SK-N-SH (cell line): ENCODE measurements at regions not wholly inside any gene's neighbourhood (a gene's known extent, or its start where the extent isn't known, plus 50 kb on each side); places are given as distances from the start of the nearest gene placed in this dataset.

ENCODE experiments used
- CTCF ChIA-PET: fragments of 300-600, 350-600 bp; formaldehyde crosslinking; extraction: SDS; loops from one replicate; lab custom pipeline; 2021; lab: Yijun Ruan, JAX
- POLR2A ChIA-PET: fragments of 350-600 bp; sonication (Branson Sonifier 250); formaldehyde crosslinking; extraction: SDS; loops from one replicate; lab custom pipeline; 2020; ENCODE audit warnings: antibody characterized with exemption, inconsistent platforms; lab: Yijun Ruan, JAX
- DNase-seq: peaks from one replicate; pipeline ENCODE4 v3.0.0; 2012
- H2AFZ ChIP-seq: fragments of 200-600 bp; sonication (generic); 2 replicates; pipeline ENCODE4 v1.8.1; 2016; ENCODE audit warnings: antibody characterized with exemption, mild to moderate bottlenecking, low read depth
- H3F3A ChIP-seq: fragments of 200-600 bp; sonication (generic); replicated peaks from 2 replicates; pipeline ENCODE3; 2016; ENCODE audit warnings: antibody characterized with exemption, mild to moderate bottlenecking; ENCODE audit not compliant: insufficient read depth
- H3K27ac ChIP-seq, 2 experiments: fragments of 200-500 bp in 1 of 2; fragments of 200-600 bp in 1 of 2; sonication (Bioruptor generic) in 1 of 2; sonication (generic), shearing (Covaris generic) in 1 of 2; 2 replicates each; pipeline versions ENCODE4 v1.5.1 to v1.6.1; 2014 to 2016; ENCODE audit warnings: low read depth in 2 of 2, inconsistent platforms in 1 of 2, low read length in 1 of 2, mild to moderate bottlenecking in 1 of 2, mixed read lengths in 1 of 2
- H3K27me3 ChIP-seq: fragments of 200-600 bp; sonication (generic), shearing (Covaris generic); 2 replicates; pipeline ENCODE4 v1.6.1; 2016; ENCODE audit warnings: mixed run types; ENCODE audit not compliant: insufficient read depth
- H3K36me3 ChIP-seq, 2 experiments: fragments of 200-500 bp in 1 of 2; fragments of 200-600 bp in 1 of 2; sonication (Bioruptor generic) in 1 of 2; sonication (generic) in 1 of 2; replicated peaks in 1 of 2; 2 replicates each; pipeline versions ENCODE3 to v1.5.1; 2014 to 2016; ENCODE audit warnings: low read length in 1 of 2, mild to moderate bottlenecking in 1 of 2; ENCODE audit not compliant: insufficient read depth in 2 of 2, control insufficient read depth in 1 of 2
- H3K4me1 ChIP-seq, 2 experiments: fragments of 200-500 bp in 1 of 2; fragments of 200-600 bp in 1 of 2; sonication (Bioruptor generic) in 1 of 2; sonication (generic), shearing (Covaris generic) in 1 of 2; 2 replicates each; pipeline versions ENCODE4 v1.5.1 to v1.6.1; 2014 to 2016; ENCODE audit warnings: low read depth in 1 of 2, low read length in 1 of 2, mixed run types in 1 of 2; ENCODE audit not compliant: insufficient read depth in 2 of 2, control insufficient read depth in 1 of 2
- H3K4me2 ChIP-seq: fragments of 200-600 bp; sonication (generic), shearing (Covaris generic); 2 replicates; pipeline ENCODE4 v1.6.1; 2017; ENCODE audit warnings: mixed run types
- H3K4me3 ChIP-seq, 2 experiments: fragments of 200-500 bp in 1 of 2; fragments of 200-600 bp in 1 of 2; sonication (Bioruptor generic) in 1 of 2; sonication (generic), shearing (Covaris generic) in 1 of 2; 2 replicates each; pipeline versions ENCODE4 v1.5.1 to v1.8.1; 2014 to 2016; ENCODE audit warnings: low read depth in 2 of 2, inconsistent platforms in 1 of 2, low read length in 1 of 2, mild to moderate bottlenecking in 1 of 2, mixed read lengths in 1 of 2, moderate library complexity in 1 of 2
- H3K79me2 ChIP-seq: fragments of 200-600 bp; sonication (generic); 2 replicates; pipeline ENCODE4 v1.8.1; 2017; ENCODE audit warnings: mild to moderate bottlenecking; ENCODE audit not compliant: insufficient read depth
- H3K9ac ChIP-seq: fragments of 200-600 bp; sonication (generic); 2 replicates; pipeline ENCODE4 v1.6.1; 2017; ENCODE audit warnings: mixed run types
- H3K9me2 ChIP-seq: fragments of 200-600 bp; sonication (generic); 2 replicates; pipeline ENCODE4 v1.6.1; 2017; ENCODE audit warnings: mixed run types
- H3K9me3 ChIP-seq: fragments of 200-600 bp; sonication (generic); 2 replicates; pipeline ENCODE4 v1.6.1; 2017; ENCODE audit warnings: mixed run types, mild to moderate bottlenecking, moderate library complexity
- H4K20me1 ChIP-seq: fragments of 200-600 bp; sonication (generic); 2 replicates; pipeline ENCODE4 v1.6.1; 2017; ENCODE audit warnings: mild to moderate bottlenecking, mixed run types; ENCODE audit not compliant: insufficient read depth
- CTCF ChIP-seq: fragments of 200-600 bp; sonication (generic); IDR thresholded peaks from 2 replicates; pipeline ENCODE4 v1.6.1; 2017; ENCODE audit warnings: antibody characterized with exemption, mild to moderate bottlenecking, moderate library complexity
- EP300 ChIP-seq, 2 experiments: IDR thresholded peaks; 2 replicates each; pipeline versions ENCODE4 v1.4.0 to v1.6.1; 2012; ENCODE audit warnings: borderline replicate concordance in 1 of 2, low read depth in 1 of 2, low read length in 1 of 2
- EZH2phosphoT487 ChIP-seq: fragments of 200-600 bp; sonication (generic); IDR thresholded peaks from 2 replicates; pipeline ENCODE4 v1.6.1; 2017; ENCODE audit warnings: low read depth, mixed run types, mild to moderate bottlenecking, antibody characterized with exemption, moderate library complexity, borderline replicate concordance
- FOXM1 ChIP-seq: IDR thresholded peaks from 2 replicates; pipeline ENCODE4 v1.4.0; 2012; ENCODE audit warnings: low read depth, mild to moderate bottlenecking
- NFIC ChIP-seq: IDR thresholded peaks from 2 replicates; pipeline ENCODE4 v1.4.0; 2012; ENCODE audit warnings: borderline replicate concordance
- RAD21 ChIP-seq: IDR thresholded peaks from 2 replicates; pipeline ENCODE4 v1.6.1; 2012; ENCODE audit warnings: mild to moderate bottlenecking, low read length
- REST ChIP-seq: IDR thresholded peaks from 2 replicates; pipeline ENCODE4 v1.6.1; 2012; ENCODE audit warnings: mild to moderate bottlenecking, low read depth, low read length, moderate library complexity
- RFX5 ChIP-seq: IDR thresholded peaks from 2 replicates; pipeline ENCODE4 v1.6.1; 2012; ENCODE audit warnings: mild to moderate bottlenecking, improper control_type of control experiment, low read length
- SMC3 ChIP-seq: IDR thresholded peaks from 2 replicates; pipeline ENCODE4 v1.6.1; 2012; ENCODE audit warnings: low read depth, low read length, improper control_type of control experiment
- TCF12 ChIP-seq: IDR thresholded peaks from 2 replicates; pipeline ENCODE4 v1.4.0; 2012
- USF2 ChIP-seq: fragments of 150-350 bp; IDR thresholded peaks from 2 replicates; pipeline ENCODE4 v1.6.1; 2017; ENCODE audit warnings: antibody characterized with exemption, low read length, low read depth, borderline replicate concordance
- WGBS: methylation state at CpG from one replicate; pipeline ENCODE4 v1.1.6; 2017; ENCODE audit warnings: low lambda C conversion rate; 5-methylcytosine and 5-hydroxymethylcytosine counted together

GRCh38 chrX:96361844-96362243 lies 322.8 kb upstream of the DIAPH2 start:
- ChIA-PET CTCF (no interaction called here), POLR2A (no interaction called here)
- Histone ChIP-seq H3K9me2 (no peaks in the 10 kb centered on the region), H2AFZ (no peak overlapping the region), H4K20me1 (no peaks in the 10 kb centered on the region), H3F3A (no peaks in the 10 kb centered on the region), H3K27ac (no peak overlapping the region), H3K4me2 (no peak overlapping the region), H3K9me3 (no peaks in the 10 kb centered on the region), H3K4me3 (no peak overlapping the region), H3K27me3 (no peaks in the 10 kb centered on the region), H3K36me3 (no peaks in the 10 kb centered on the region)
- DNase-seq: no peak
- TF ChIP-seq FOXM1 (no peak), EZH2phosphoT487 (no peak), EP300 (IDR thresholded peaks at IDR 0.05; ENCODE audit: borderline replicate concordance in 1 of 2, low read depth in 1 of 2, low read length in 1 of 2) (no peak), SMC3 (no peak), RFX5 (no peak), TCF12 (no peak)
- TF ChIP-seq, all 33 proteins: peak for 0
- Histone ChIP-seq H3K79me2 (no peaks in the 10 kb centered on the region), H3K4me1 (no peaks in the 10 kb centered on the region), H3K9ac (no peak overlapping the region)
- 12% methylated on average over 3 of the region's 3 CpGs for WGBS

GRCh38 chrX:96372313-96373046 lies 312.2 kb upstream of the DIAPH2 start:
- no peaks in the 10 kb centered on the region for H3F3A ChIP-seq
- H3K79me2 ChIP-seq: no peaks in the 10 kb centered on the region
- H3K9me2 ChIP-seq: no peaks in the 10 kb centered on the region
- H3K27ac ChIP-seq: no peak overlapping the region
- WGBS: 26% methylated on average over 7 of the region's 7 CpGs
- H3K27me3 ChIP-seq: no peaks in the 10 kb centered on the region
- no peak overlapping the region for H2AFZ ChIP-seq
- CTCF ChIA-PET: interaction anchor here (0.7 to 2.5 kb wide), 7 partner anchors 15 to 793 kb away, joined by 3 to 8 read pairs (median 3); no protein-coding TSS in a partner anchor
- H3K9me3 ChIP-seq: no peaks in the 10 kb centered on the region
- no peaks in the 10 kb centered on the region for H3K36me3 ChIP-seq
- peak; percentile 82 for TF ChIP-seq RAD21
- TF ChIP-seq TCF12: no peak
- TF ChIP-seq CTCF: peak; percentile 78
- TF ChIP-seq SMC3: peak; percentile 59
- no peak for TF ChIP-seq USF2
- TF ChIP-seq NFIC: no peak
- no peak for TF ChIP-seq REST
- H3K4me3 ChIP-seq: no peak overlapping the region
- no peaks in the 10 kb centered on the region for H4K20me1 ChIP-seq
- peaks cover 0 to 2% of the 10 kb centered on the region in 2 experiments; a peak in 1 of 4 replicates for H3K4me1 ChIP-seq
- POLR2A ChIA-PET: no interaction called here
- H3K9ac ChIP-seq: no peak overlapping the region
- peak; percentile 38 for DNase-seq
- no peak overlapping the region for H3K4me2 ChIP-seq
